K562 (cell line): ENCODE measurements at regions not wholly inside any gene's neighbourhood (a gene's known extent, or its start where the extent isn't known, plus 50 kb on each side); places are given as distances from the start of the nearest gene placed in this dataset.

Experiments
- ATAC-seq: fragments of 200-7000 bp; cut with Tn5 transposase; 3 replicates; pipeline ENCODE4 v1.9.1; 2020; ENCODE audit warnings: moderate library complexity
- BruUV-seq: library from RNA; stranded (reverse); fragments of 400-500 nt; replicated peaks from 2 replicates; lab custom pipeline; 2021; lab: Mats Ljungman, UMichigan
- CTCF ChIA-PET: fragments of 300-600 bp; formaldehyde crosslinking; extraction: SDS; loops from one replicate; lab custom pipeline; 2021; ENCODE audit warnings: low intra/inter-chr PET ratio; lab: Yijun Ruan, JAX
- POLR2A ChIA-PET: fragments of 300-600, 350-650 bp; sonication (Branson Sonifier 250); formaldehyde crosslinking; extraction: SDS; loops from one replicate; lab custom pipeline; 2021; ENCODE audit warnings: antibody characterized with exemption, inconsistent platforms; lab: Yijun Ruan, JAX
- DNase-seq, 4 experiments: peaks; one replicate each; pipeline versions ENCODE4 v3.0.0 to v3.0.0-alpha.2; 2011 to 2018; ENCODE audit warnings: low spot score in 3 of 4, mixed read lengths in 3 of 4; ENCODE audit errors: extremely low read depth in 1 of 4
- FAIRE-seq: peaks from 2 replicates; lab custom pipeline; 2011; peaks lifted over from hg19 to GRCh38; lab: Jason Lieb, UNC
- H2AFZ ChIP-seq: 2 replicates; pipeline ENCODE4 v1.6.0; 2011; ENCODE audit warnings: low read depth, low read length, control low read depth, inconsistent platforms
- H3K27ac ChIP-seq: fragments of 200-600 bp; 3 replicates; pipeline ENCODE4 v1.8.0; 2011; ENCODE audit warnings: low read depth, mild to moderate bottlenecking, control low read depth, inconsistent platforms, low read length, moderate library complexity, mixed read lengths; ENCODE audit errors: extremely low read depth
- H3K27me3 ChIP-seq, 2 experiments: fragments of 300-600 bp in 1 of 2; 2 replicates in 1 of 2; 3 replicates in 1 of 2; pipeline versions ENCODE4 v1.6.0 to v1.8.0; 2011; ENCODE audit warnings: inconsistent platforms in 2 of 2, low read length in 2 of 2, mild to moderate bottlenecking in 1 of 2, mixed read lengths in 1 of 2, moderate library complexity in 1 of 2; ENCODE audit not compliant: control insufficient read depth in 2 of 2, insufficient read depth in 2 of 2
- H3K36me3 ChIP-seq: fragments of 300-600 bp; 3 replicates; pipeline ENCODE4 v1.8.0; 2011; ENCODE audit warnings: mild to moderate bottlenecking, low read length, inconsistent platforms; ENCODE audit not compliant: control insufficient read depth, insufficient read depth
- H3K4me1 ChIP-seq, 2 experiments: fragments of 200-600 bp in 1 of 2; replicated peaks in 1 of 2; 2 replicates in 1 of 2; 3 replicates in 1 of 2; pipeline versions ENCODE4 v1.5.1 to v1.8.0; 2011; ENCODE audit warnings: inconsistent platforms in 2 of 2, low read length in 2 of 2, mild to moderate bottlenecking in 1 of 2, mixed read lengths in 1 of 2, moderate library complexity in 1 of 2; ENCODE audit not compliant: control insufficient read depth in 2 of 2, insufficient read depth in 2 of 2
- H3K4me2 ChIP-seq: 2 replicates; pipeline ENCODE4 v1.6.1; 2011; ENCODE audit warnings: low read length, control low read depth, inconsistent platforms, mixed read lengths; ENCODE audit not compliant: insufficient read depth
- H3K4me3 ChIP-seq: fragments of 200-600 bp; sonication (generic), shearing (Covaris generic); 2 replicates; pipeline ENCODE4 v1.5.1; 2016; ENCODE audit warnings: control low read depth, inconsistent platforms
- H3K79me2 ChIP-seq: fragments of 200-600 bp; 3 replicates; pipeline ENCODE4 v1.8.0; 2011; ENCODE audit warnings: low read length, inconsistent platforms; ENCODE audit not compliant: control insufficient read depth, insufficient read depth
- H3K9ac ChIP-seq, 2 experiments: 2 replicates each; pipeline versions ENCODE4 v1.6.0 to v1.6.1; 2011; ENCODE audit warnings: low read depth in 2 of 2, low read length in 2 of 2, control low read depth in 1 of 2, inconsistent platforms in 1 of 2, mild to moderate bottlenecking in 1 of 2, mixed read lengths in 1 of 2; ENCODE audit not compliant: insufficient read depth in 1 of 2
- H3K9me1 ChIP-seq: one replicate; pipeline ENCODE4 v1.6.0; 2011; ENCODE audit warnings: inconsistent platforms, mild to moderate bottlenecking, low read length, moderate library complexity; ENCODE audit not compliant: control insufficient read depth, insufficient read depth
- H3K9me3 ChIP-seq: replicated peaks from 2 replicates; pipeline ENCODE4 v1.5.1; 2011; ENCODE audit warnings: low read depth, low read length, inconsistent platforms; ENCODE audit not compliant: control insufficient read depth, insufficient read depth
- H4K20me1 ChIP-seq: replicated peaks from 2 replicates; pipeline ENCODE4 v1.6.1; 2011; ENCODE audit warnings: low read length, inconsistent platforms, mixed read lengths; ENCODE audit not compliant: control insufficient read depth, insufficient read depth
- BCLAF1 ChIP-seq, 2 experiments: fragments of 450-650 bp in 1 of 2; IDR thresholded peaks; 2 replicates each; pipeline ENCODE4 v1.6.1; 2011 to 2017; ENCODE audit warnings: low read depth in 2 of 2, antibody characterized with exemption in 1 of 2, borderline replicate concordance in 1 of 2, low read length in 1 of 2, mild to moderate bottlenecking in 1 of 2, mixed read lengths in 1 of 2; ENCODE audit not compliant: control insufficient read depth in 1 of 2
- CREBBP ChIP-seq: IDR thresholded peaks from one replicate; pipeline ENCODE4 v1.6.1; 2012; ENCODE audit warnings: low read depth, mild to moderate bottlenecking, control low read depth, inconsistent platforms, low read length
- EP300 ChIP-seq: IDR thresholded peaks from 2 replicates; pipeline ENCODE4 v1.6.1; 2012; ENCODE audit warnings: low read length, improper control_type of control experiment
- HNRNPL ChIP-seq: fragments of 200-400 bp; formaldehyde crosslinking; IDR thresholded peaks from 2 replicates; pipeline ENCODE4 v1.6.1; 2017; ENCODE audit warnings: low read depth, mild to moderate bottlenecking, low read length
- NELFE ChIP-seq: IDR thresholded peaks from 2 replicates; pipeline ENCODE4 v1.6.1; 2011; ENCODE audit warnings: mild to moderate bottlenecking; ENCODE audit not compliant: insufficient read depth, insufficient read length
- SMAD3 ChIP-seq: fragments of 450-650 bp; formaldehyde crosslinking; conservative IDR thresholded peaks from 2 replicates; pipeline ENCODE4 v1.4.0; 2020; ENCODE audit warnings: mild to moderate bottlenecking
- USF1 ChIP-seq: sonication (generic); formaldehyde crosslinking; IDR thresholded peaks from 2 replicates; pipeline ENCODE4 v1.9.0; 2022; ENCODE audit warnings: mild to moderate bottlenecking, missing genetic modification reagents
- XRCC3 ChIP-seq: fragments of 450-650 bp; IDR thresholded peaks from 2 replicates; pipeline ENCODE4 v1.6.1; 2017; ENCODE audit warnings: mild to moderate bottlenecking, moderate library complexity
- ZBTB11 ChIP-seq, 3 experiments: fragments of 200-800 bp in 1 of 3; fragments of 250-450 bp in 1 of 3; fragments of 450-650 bp in 1 of 3; sonication (Bioruptor Pico) in 1 of 3; sonication (Bioruptor generic) in 1 of 3; formaldehyde crosslinking in 1 of 3; IDR thresholded peaks; 2 replicates each; pipeline versions ENCODE4 v1.6.1 to v1.8.0; 2016 to 2022; ENCODE audit warnings: mild to moderate bottlenecking in 2 of 3, missing genetic modification characterization in 2 of 3, missing compliant biosample characterization in 1 of 3, moderate library complexity in 1 of 3
- ZNF316 ChIP-seq: fragments of 450-650 bp; IDR thresholded peaks from 2 replicates; pipeline ENCODE4 v1.6.1; 2016
- ZNF398 ChIP-seq: fragments of 250-450 bp; sonication (Bioruptor Pico); IDR thresholded peaks from 2 replicates; pipeline ENCODE4 v1.8.0; 2021; ENCODE audit warnings: moderate library complexity, mild to moderate bottlenecking, inconsistent platforms
- WGBS: fragments of 100-300 bp; shearing (Covaris generic); methylation state at CpG from one replicate; pipeline ENCODE4 v1.1.6; 2016; ENCODE audit warnings: low coverage, mixed read lengths; ENCODE audit not compliant: insufficient coverage; ENCODE audit errors: missing lambda C conversion rate; 5-methylcytosine and 5-hydroxymethylcytosine counted together
- in situ Hi-C: fragments of 300-500 bp; cut with MboI; formaldehyde crosslinking; loops from 4 replicates; pipeline ENCODE4 v1.15.0; 2018; ENCODE audit warnings: inconsistent platforms, mixed read lengths
- intact Hi-C: fragments of 100-400 bp; cut with micrococcal nuclease; formaldehyde crosslinking; loops from 2 replicates; pipeline ENCODE4 v1.14.2; 2022

GRCh38 chr4:117661091-117662072 lies 372.9 kb upstream of the NDST3 start:
- POLR2A ChIA-PET: no interaction called here
- intact Hi-C loops: no loop called here
- BruUV-seq: no TSS peak
- Histone ChIP-seq H3K27me3 (no peaks in the 10 kb centered on the region), H3K79me2 (no peaks in the 10 kb centered on the region), H3K4me2 (no peak overlapping the region), H3K4me1 (no peaks in the 10 kb centered on the region), H3K27ac (no peak overlapping the region), H4K20me1 (no peaks in the 10 kb centered on the region), H3K9me1 (no peaks in the 10 kb centered on the region), H3K9me3 (0 out of 2 replicates have a peak, but pooled peaks cover 3% of the 10 kb centered on the region), H2AFZ (no peak overlapping the region), H3K4me3 (no peak overlapping the region), H3K9ac (no peak overlapping the region), H3K36me3 (no peaks in the 10 kb centered on the region)
- ATAC-seq: no peak
- FAIRE-seq: no peak
- 0% methylated on average over 2 of the region's 2 CpGs for WGBS
- CTCF ChIA-PET: no interaction called here
- in situ Hi-C loops: no loop called here
- DNase-seq: no peak
- TF ChIP-seq USF1 (CRISPR knock-in tag): no peak
- TF ChIP-seq ZNF398: no peak
- TF ChIP-seq HNRNPL: no peak
- no peak for TF ChIP-seq NELFE
- no peak for TF ChIP-seq BCLAF1 (IDR thresholded peaks at IDR 0.05; ENCODE audit: borderline replicate concordance in 1 of 2, control insufficient read depth in 1 of 2, low read depth in 2 of 2, low read length in 1 of 2)
- no peak for TF ChIP-seq XRCC3
- TF ChIP-seq ZBTB11 (CRISPR knock-in tag; IDR thresholded peaks at IDR 0.05): no peak
- TF ChIP-seq CREBBP: no peak
- TF ChIP-seq SMAD3 (CRISPR knock-in tag): no peak
- TF ChIP-seq EP300: no peak
- TF ChIP-seq ZNF316: no peak
